Aorta (tissue), 5 donors: ENCODE measurements at regions not wholly inside any gene's neighbourhood (a gene's known extent, or its start where the extent isn't known, plus 50 kb on each side); places are given as distances from the start of the nearest gene placed in this dataset.
"Not testable (repeated sequence)": the region's sequence is repeated elsewhere in the genome, so short reads cannot be mapped to it uniquely, and the experiment has no call there.

ENCODE experiments used
- ATAC-seq: fragments of 200-7000 bp; cut with Tn5 transposase; one replicate; pipeline ENCODE4 v1.9.1; 2022; ENCODE audit warnings: moderate library complexity; ENCODE audit not compliant: low FRiP score
- DNase-seq, 2 donors: peaks; one replicate each; pipeline ENCODE4 v3.0.0-alpha.2; 2020
- H3K27ac ChIP-seq, 2 donors: one replicate each; pipeline ENCODE4 v1.5.1; 2013; ENCODE audit warnings: low read length in 2 of 2, mild to moderate bottlenecking in 2 of 2, moderate library complexity in 2 of 2, control low read depth in 1 of 2, inconsistent platforms in 1 of 2, low read depth in 1 of 2
- H3K27me3 ChIP-seq, 2 donors: one replicate each; pipeline ENCODE4 v1.6.1; 2013; ENCODE audit warnings: control low read depth in 1 of 2, low read length in 1 of 2, mild to moderate bottlenecking in 1 of 2, moderate library complexity in 1 of 2; ENCODE audit not compliant: insufficient read depth in 2 of 2, control insufficient read depth in 1 of 2
- H3K36me3 ChIP-seq, 2 donors: one replicate each; pipeline ENCODE4 v1.6.1; 2013; ENCODE audit warnings: control low read depth in 1 of 2, low read length in 1 of 2, mild to moderate bottlenecking in 1 of 2; ENCODE audit not compliant: insufficient read depth in 2 of 2, control insufficient read depth in 1 of 2
- H3K4me1 ChIP-seq, 2 donors: one replicate each; pipeline ENCODE4 v1.6.1; 2013; ENCODE audit warnings: low read length in 2 of 2, control low read depth in 1 of 2, mild to moderate bottlenecking in 1 of 2, moderate library complexity in 1 of 2; ENCODE audit not compliant: insufficient read depth in 2 of 2, control insufficient read depth in 1 of 2
- H3K4me3 ChIP-seq, 2 donors: one replicate each; pipeline ENCODE4 v1.5.1; 2013; ENCODE audit warnings: low read length in 2 of 2, control low read depth in 1 of 2, mild to moderate bottlenecking in 1 of 2
- H3K9me3 ChIP-seq: one replicate; pipeline ENCODE4 v1.6.1; 2013; ENCODE audit warnings: mild to moderate bottlenecking, low read length; ENCODE audit not compliant: control insufficient read depth
- WGBS, 2 donors: extraction: QIAGEN DNeasy Blood & Tissue Kit; methylation state at CpG; one replicate each; pipeline ENCODE4 v1.1.7; 2013; 5-methylcytosine and 5-hydroxymethylcytosine counted together
- intact Hi-C, 2 donors: fragments of 100-400 bp; cut with DNase I; formaldehyde crosslinking; loops; one replicate each; pipeline versions ENCODE4 v1.14.2 to v1.15.0; 2022
- donor health status: healthy with polysubstance abuse.
- donor health status: Bipolar disorder and iron deficiency.
- donor health status: DM: no; HTN: no; CAD: no.
- donor health status: DM: no; HTN: no; CAD: no.
- donor health status: DM: yes; HTN: yes; CAD: no.

DNA sequence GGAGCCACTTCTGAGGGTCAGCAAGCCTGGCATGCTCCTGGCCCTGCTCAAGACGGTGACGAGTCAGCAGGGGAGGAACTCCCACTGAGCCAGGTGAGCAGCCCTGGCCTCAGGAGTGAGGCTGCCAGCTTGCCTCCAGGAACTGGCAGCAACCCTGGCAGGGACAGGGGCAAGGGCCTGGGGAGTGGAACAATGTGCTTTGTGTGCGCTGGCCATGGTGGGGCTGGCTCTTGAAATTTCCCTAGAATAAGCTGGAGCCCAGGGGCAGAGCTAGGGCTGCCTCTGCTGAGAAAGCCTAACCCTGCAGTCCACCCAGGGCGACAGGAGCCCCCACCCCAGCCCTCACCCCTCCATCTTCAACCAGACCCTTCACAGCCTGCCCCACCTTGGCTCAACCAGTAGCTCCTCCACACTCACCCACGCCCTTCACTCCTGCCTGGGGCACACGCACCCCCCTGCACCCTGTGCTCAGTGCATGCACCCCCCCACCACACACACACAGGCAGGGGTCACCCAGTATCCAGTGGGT, 88.0 kb downstream of the MRPL14 start:
- Histone ChIP-seq H3K4me3 (no peak overlapping the region), H3K27me3 (no peaks in the 10 kb centered on the region), H3K4me1 (no peaks in the 10 kb centered on the region), H3K36me3 (no peaks in the 10 kb centered on the region), H3K9me3 (no peaks in the 10 kb centered on the region), H3K27ac (no peak overlapping the region)
- no peak for ATAC-seq
- WGBS, 2 donors = 94 to 97% methylated on average over 5 to 6 of the region's 6 CpGs
- intact Hi-C loops = no loop called here
- DNase-seq = peak; percentile 41 to 55

DNA sequence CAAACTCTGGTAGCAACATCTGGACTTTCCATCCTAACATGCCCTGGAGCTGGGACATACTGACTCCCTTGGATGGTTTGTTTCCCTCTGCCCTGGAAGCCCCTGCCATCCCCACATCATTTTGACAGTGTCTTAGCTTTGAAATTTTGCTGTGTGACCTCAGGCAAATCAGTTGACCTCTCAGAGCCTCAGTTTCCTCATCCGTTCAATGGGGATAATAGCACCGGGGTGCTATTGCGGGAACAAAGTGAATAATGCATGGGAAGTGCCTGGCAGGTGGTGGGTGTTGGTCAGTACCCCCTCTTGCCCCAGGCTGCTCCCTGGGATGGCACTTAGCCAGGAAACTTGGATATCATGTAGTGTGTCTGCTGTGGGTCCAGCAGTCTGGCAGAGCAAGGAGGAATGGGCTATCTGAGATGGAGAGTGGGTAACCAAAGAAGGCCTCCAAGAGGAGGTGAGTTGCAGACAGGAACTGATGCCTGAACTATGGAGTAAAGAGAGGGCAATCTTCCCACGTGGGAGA, 88.6 kb downstream of the MRPL14 start:
- Histone ChIP-seq H3K36me3 (no peaks in the 10 kb centered on the region), H3K27ac (no peak overlapping the region), H3K27me3 (no peaks in the 10 kb centered on the region), H3K9me3 (no peaks in the 10 kb centered on the region), H3K4me3 (no peak overlapping the region), H3K4me1 (no peaks in the 10 kb centered on the region)
- peak in 1 of 2 donors; percentile 26 for DNase-seq
- WGBS, 2 donors = 84 to 92% methylated on average over 4 of the region's 4 CpGs
- intact Hi-C loops = no loop called here
- no peak for ATAC-seq

DNA sequence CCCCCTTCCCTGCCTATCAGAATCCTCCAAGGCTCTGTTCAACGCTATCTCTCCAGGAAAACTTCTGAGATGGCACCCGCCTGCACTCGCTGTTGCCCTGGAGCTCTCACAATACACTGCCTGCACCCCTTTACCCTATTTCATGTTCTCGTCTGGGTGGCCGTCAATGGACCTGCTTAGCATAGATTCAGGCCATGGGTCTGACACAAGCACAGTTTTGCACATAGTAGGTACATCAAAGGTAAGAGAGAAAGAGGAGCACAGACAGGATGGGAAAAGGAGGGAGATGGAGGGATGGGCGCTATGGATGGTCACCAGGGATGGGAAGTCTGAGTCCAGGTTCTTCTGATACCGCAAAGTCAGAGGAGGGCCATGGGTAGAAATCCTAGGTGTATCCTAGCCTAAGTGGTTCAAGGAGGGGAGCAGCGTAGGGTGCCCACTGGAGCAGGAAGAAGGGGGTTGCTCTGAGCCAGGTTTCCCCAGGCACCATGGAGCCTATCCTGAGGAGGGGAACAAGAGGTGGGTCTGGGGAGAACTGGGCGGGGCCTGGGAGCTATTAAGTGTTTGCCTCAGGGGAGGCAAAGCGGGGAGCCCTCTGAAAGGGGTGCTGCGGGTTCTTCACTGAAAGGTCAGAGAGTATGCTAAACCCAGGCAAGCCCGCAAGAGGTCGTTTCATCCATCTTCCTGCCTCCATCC, 89.3 kb downstream of the MRPL14 start:
- DNase-seq (peak; percentile 39 to 57), ATAC-seq (no peak)
- Histone ChIP-seq H3K4me1 (no peaks in the 10 kb centered on the region), H3K27me3 (no peaks in the 10 kb centered on the region), H3K4me3 (no peak overlapping the region), H3K27ac (no peak overlapping the region), H3K9me3 (no peaks in the 10 kb centered on the region), H3K36me3 (no peaks in the 10 kb centered on the region)
- 96 to 98% methylated on average over 13 of the region's 13 CpGs for WGBS, 2 donors
- intact Hi-C loops = no loop called here

DNA sequence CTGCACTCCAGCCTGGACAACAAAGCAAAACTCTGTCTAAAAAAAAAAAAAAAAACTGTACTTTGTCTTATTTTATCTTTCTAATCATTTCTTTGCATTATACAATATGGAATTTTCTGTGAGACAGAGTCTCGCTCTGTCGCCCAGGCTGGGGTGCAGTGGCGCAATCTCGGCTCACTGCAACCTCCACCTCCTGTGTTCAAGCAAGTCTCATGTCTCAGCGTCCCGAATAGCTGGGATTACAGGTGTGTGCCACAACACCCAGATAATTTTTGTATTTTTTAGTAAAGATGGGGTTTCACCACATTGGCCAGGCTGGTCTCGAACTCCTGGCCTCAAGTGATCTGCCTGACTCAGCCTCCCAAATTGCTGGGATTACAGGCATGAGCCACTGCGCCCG, 90.0 kb downstream of the MRPL14 start:
- H3K36me3 ChIP-seq, ATAC-seq, H3K27ac ChIP-seq, H3K4me1 ChIP-seq, H3K27me3 ChIP-seq, H3K9me3 ChIP-seq, H3K4me3 ChIP-seq, intact Hi-C loops: not testable (repeated sequence)
- DNase-seq = peak in 1 of 2 donors; percentile 26
- WGBS, 2 donors = 96 to 98% methylated on average over 9 of the region's 9 CpGs

- WGBS, 2 donors = 93 to 96% methylated on average over 9 of the region's 9 CpGs
- peak; percentile 27 to 56 for DNase-seq
Measured at GRCh38 chr6:44036699-44037101, 90.6 kb downstream of the MRPL14 start.

DNA sequence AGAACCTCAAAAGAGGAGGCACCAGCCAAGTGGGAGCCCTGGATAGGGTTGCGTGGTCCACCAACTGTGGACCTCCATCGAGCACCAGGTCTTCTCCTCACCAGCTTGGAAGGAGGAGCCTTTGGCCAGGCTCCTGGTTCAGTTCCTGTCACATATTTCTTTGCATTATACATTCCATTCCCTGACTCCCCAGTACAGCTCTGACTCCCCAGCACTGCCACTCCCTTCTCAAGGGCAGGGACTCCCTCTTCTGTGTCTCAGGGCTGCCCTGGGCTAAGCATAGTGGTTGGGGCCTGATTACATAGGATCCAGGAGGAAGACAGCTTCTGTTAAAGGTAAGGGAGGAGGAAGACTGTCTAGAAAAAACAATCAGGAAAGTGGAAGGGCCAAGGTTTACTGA, 91.1 kb downstream of the MRPL14 start:
- intact Hi-C loops = no loop called here
- Histone ChIP-seq H3K36me3 (no peaks in the 10 kb centered on the region), H3K4me1 (no peaks in the 10 kb centered on the region), H3K27ac (no peak overlapping the region), H3K9me3 (no peaks in the 10 kb centered on the region), H3K4me3 (no peak overlapping the region), H3K27me3 (no peaks in the 10 kb centered on the region)
- ATAC-seq (peak; percentile 42), DNase-seq (peak; percentile 14 to 26)
- WGBS, 2 donors = 89 to 97% methylated on average over 2 of the region's 2 CpGs

More at GRCh38 chr6:44036699-44037101, 90.6 kb downstream of the MRPL14 start:
- Histone ChIP-seq H3K27me3 (no peaks in the 10 kb centered on the region), H3K36me3 (no peaks in the 10 kb centered on the region), H3K9me3 (no peaks in the 10 kb centered on the region), H3K27ac (no peak overlapping the region), H3K4me1 (no peaks in the 10 kb centered on the region), H3K4me3 (no peak overlapping the region)
- intact Hi-C loops = no loop called here
- ATAC-seq = no peak

DNA sequence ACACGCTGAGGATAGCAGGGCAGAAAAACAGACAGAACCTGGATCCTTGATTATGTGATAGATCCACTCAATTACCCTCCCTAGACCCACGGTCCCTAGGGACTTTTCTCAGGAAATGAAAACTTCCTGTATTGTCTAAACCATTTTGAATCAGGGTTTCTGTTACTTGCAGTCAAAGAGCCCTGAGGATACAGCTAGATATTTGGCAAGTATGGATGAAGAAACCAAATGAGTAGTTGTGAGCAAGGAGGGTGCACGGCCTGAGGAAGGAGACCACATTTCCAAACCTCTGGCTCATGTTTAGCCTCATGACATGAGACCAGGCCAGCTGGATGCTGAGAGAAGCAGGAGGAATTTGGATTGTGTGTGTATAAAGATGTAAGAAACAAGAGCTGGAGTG, 91.6 kb downstream of the MRPL14 start:
- intact Hi-C loops = no loop called here
- H3K27ac ChIP-seq = no peak overlapping the region
- H3K9me3 ChIP-seq = no peaks in the 10 kb centered on the region
- peak in 1 of 2 donors; percentile 48 for DNase-seq
- no peak for ATAC-seq
- H3K4me1 ChIP-seq = no peaks in the 10 kb centered on the region
- no peak overlapping the region for H3K4me3 ChIP-seq
- no peaks in the 10 kb centered on the region for H3K27me3 ChIP-seq
- no peaks in the 10 kb centered on the region for H3K36me3 ChIP-seq
- 86 to 89% methylated on average over 3 of the region's 3 CpGs for WGBS, 2 donors

DNA sequence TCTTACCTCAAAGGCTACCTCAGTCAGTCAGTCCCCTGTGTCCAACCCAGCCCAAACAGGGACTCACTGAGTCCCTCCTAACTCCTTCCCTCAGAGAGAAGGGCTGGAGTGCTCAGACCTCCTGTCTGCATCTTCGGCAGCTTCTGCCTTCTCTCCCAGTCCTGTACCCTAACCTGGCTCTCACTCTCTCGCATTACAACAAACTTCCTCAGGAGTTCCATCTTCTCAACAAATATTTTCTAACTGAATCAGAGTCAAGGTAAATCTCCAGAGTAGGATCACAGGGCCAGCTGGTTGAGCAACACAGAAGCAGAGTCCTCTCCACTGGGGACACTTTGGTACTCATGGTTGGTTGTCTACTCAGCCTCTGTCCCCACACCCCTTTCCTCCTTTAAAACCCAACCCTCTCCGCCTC, 92.3 kb downstream of the MRPL14 start:
- WGBS, 2 donors = 95 to 100% methylated on average over 3 of the region's 3 CpGs
- Histone ChIP-seq H3K4me3 (no peak overlapping the region), H3K36me3 (no peaks in the 10 kb centered on the region), H3K4me1 (no peaks in the 10 kb centered on the region), H3K9me3 (no peaks in the 10 kb centered on the region), H3K27ac (no peak overlapping the region), H3K27me3 (no peaks in the 10 kb centered on the region)
- intact Hi-C loops = no loop called here
- ATAC-seq = no peak
- DNase-seq = peak in 1 of 2 donors; percentile 24

GRCh38 chr6:44034391-44034861, 92.8 kb downstream of the MRPL14 start:
- Histone ChIP-seq H3K27ac (no peak overlapping the region), H3K36me3 (no peaks in the 10 kb centered on the region), H3K4me3 (no peak overlapping the region), H3K9me3 (no peaks in the 10 kb centered on the region), H3K27me3 (no peaks in the 10 kb centered on the region), H3K4me1 (no peaks in the 10 kb centered on the region)
- ATAC-seq (no peak), DNase-seq (peak in 1 of 2 donors; percentile 65)
- WGBS, 2 donors = 74 to 76% methylated on average over 4 of the region's 4 CpGs
- intact Hi-C loops = no loop called here
